Kidney epithelial cell (primary cell): ENCODE measurements at regions not wholly inside any gene's neighbourhood (a gene's known extent, or its start where the extent isn't known, plus 50 kb on each side); places are given as distances from the start of the nearest gene placed in this dataset.

Source experiments
- DNase-seq: peaks from one replicate; pipeline ENCODE4 v3.0.0-alpha.2; 2010; ENCODE audit warnings: low read depth
- H3K27me3 ChIP-seq: 2 replicates; pipeline ENCODE4 v1.6.0; 2011; ENCODE audit warnings: low read length; ENCODE audit not compliant: control insufficient read depth, insufficient read depth
- H3K36me3 ChIP-seq: 2 replicates; pipeline ENCODE4 v1.5.1; 2011; ENCODE audit warnings: low read length; ENCODE audit not compliant: control insufficient read depth, insufficient read depth
- H3K4me3 ChIP-seq: 2 replicates; pipeline ENCODE4 v1.5.1; 2011; ENCODE audit warnings: low read depth, mild to moderate bottlenecking, control low read depth, low read length
- CTCF ChIP-seq: IDR thresholded peaks from 2 replicates; pipeline ENCODE4 v1.5.1; 2011; ENCODE audit warnings: mild to moderate bottlenecking, moderate library complexity, low read length, control low read depth, inconsistent platforms; ENCODE audit not compliant: insufficient read depth, poor library complexity, severe bottlenecking

- no peak for DNase-seq
- Histone ChIP-seq H3K27me3 (no peaks in the 10 kb centered on the region), H3K4me3 (no peak overlapping the region), H3K36me3 (no peaks in the 10 kb centered on the region)
- no peak for TF ChIP-seq CTCF
These were observed 119.2 kb upstream of the CCL2 start for GRCh38 chr17:34135841-34136240.

- Histone ChIP-seq H3K36me3 (no peaks in the 10 kb centered on the region), H3K4me3 (no peak overlapping the region), H3K27me3 (no peaks in the 10 kb centered on the region)
- no peak for TF ChIP-seq CTCF
- DNase-seq, result no peak
These were observed 115.1 kb upstream of the CCL2 start for GRCh38 chr17:34140006-34140405.

- no peaks in the 10 kb centered on the region for H3K36me3 ChIP-seq
- TF ChIP-seq CTCF, result no peak
- H3K4me3 ChIP-seq, result no peak overlapping the region
These were observed 113.5 kb upstream of the CCL2 start for GRCh38 chr17:34141590-34141989.

GRCh38 chr17:34143430-34143829 is 111.7 kb upstream of the CCL2 start:
- Histone ChIP-seq H3K4me3 (no peak overlapping the region), H3K27me3 (no peaks in the 10 kb centered on the region), H3K36me3 (no peaks in the 10 kb centered on the region)
- TF ChIP-seq CTCF, result no peak
- no peak for DNase-seq

More at GRCh38 chr17:34141590-34141989, 113.5 kb upstream of the CCL2 start:
- DNase-seq, result no peak
- no peaks in the 10 kb centered on the region for H3K27me3 ChIP-seq

- no peak for DNase-seq
- no peak overlapping the region for H3K4me3 ChIP-seq
- H3K36me3 ChIP-seq, result no peaks in the 10 kb centered on the region
- TF ChIP-seq CTCF, result peak; percentile 67
- H3K27me3 ChIP-seq, result no peaks in the 10 kb centered on the region
These were observed 108.5 kb upstream of the CCL2 start for GRCh38 chr17:34146440-34147043.

GRCh38 chr17:34151102-34151501 is 104.0 kb upstream of the CCL2 start:
- Histone ChIP-seq H3K36me3 (no peaks in the 10 kb centered on the region), H3K4me3 (no peak overlapping the region), H3K27me3 (peaks cover 14% of the 10 kb centered on the region)
- peak; percentile 18 for DNase-seq
- TF ChIP-seq CTCF, result no peak
